KOPT-K1 (cell line): ENCODE measurements at regions not wholly inside any gene's neighbourhood (a gene's known extent, or its start where the extent isn't known, plus 50 kb on each side); places are given as distances from the start of the nearest gene placed in this dataset.

ENCODE experiments used
- H3K27ac ChIP-seq: fragments of 200-600 bp; sonication (generic); 2 replicates; pipeline ENCODE4 v1.5.1; 2016; ENCODE audit warnings: antibody characterized with exemption, mild to moderate bottlenecking, low read depth, low read length; ENCODE audit not compliant: poor library complexity, severe bottlenecking
- H3K36me3 ChIP-seq: fragments of 200-600 bp; sonication (generic); 2 replicates; pipeline ENCODE4 v1.5.1; 2017; ENCODE audit warnings: antibody characterized with exemption, mild to moderate bottlenecking, low read length, moderate library complexity; ENCODE audit not compliant: insufficient read depth
- H3K9me3 ChIP-seq: fragments of 200-600 bp; sonication (generic); 2 replicates; pipeline ENCODE4 v1.5.1; 2017; ENCODE audit warnings: antibody characterized with exemption, low read length, mild to moderate bottlenecking; ENCODE audit not compliant: insufficient read depth, poor library complexity, severe bottlenecking

DNA sequence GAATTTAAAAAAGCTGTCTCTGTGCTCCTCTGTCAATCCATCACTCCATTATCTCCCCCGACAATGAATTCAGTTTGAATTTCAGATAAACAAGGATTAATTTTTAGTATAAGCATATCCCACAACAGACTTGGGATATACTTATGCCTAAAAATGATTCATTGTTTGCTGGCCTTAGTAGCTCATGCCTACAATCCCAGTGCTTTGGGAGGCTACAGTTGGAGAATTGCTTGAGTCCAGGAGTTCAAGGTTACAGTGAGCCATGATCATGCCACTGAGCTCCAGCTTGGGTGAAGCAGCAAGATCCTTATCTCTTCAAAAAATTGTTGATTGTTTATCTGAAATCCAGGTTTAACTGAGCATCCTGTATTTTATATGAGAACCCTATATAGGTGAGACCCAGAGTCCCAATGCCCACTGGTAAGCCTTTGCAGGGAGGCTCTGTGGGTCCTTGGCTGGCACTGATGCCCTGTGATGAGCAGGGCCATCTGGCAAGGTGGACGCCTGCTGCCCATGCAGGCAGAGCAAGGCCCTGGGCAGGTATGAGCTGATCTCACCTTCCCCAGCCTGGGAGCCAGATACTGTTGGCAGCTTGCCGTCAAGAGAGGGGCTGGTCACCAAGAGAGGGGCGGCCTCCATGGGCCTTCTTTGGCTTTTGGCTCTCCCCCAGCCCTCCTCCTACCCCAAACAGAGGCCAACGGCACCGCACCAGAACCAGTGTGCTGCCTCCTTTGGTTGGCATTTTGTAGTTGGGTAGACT lies 158.7 kb downstream of the SEC14L1 start:
- Histone ChIP-seq H3K27ac (no peak overlapping the region), H3K9me3 (no peaks in the 10 kb centered on the region)

DNA sequence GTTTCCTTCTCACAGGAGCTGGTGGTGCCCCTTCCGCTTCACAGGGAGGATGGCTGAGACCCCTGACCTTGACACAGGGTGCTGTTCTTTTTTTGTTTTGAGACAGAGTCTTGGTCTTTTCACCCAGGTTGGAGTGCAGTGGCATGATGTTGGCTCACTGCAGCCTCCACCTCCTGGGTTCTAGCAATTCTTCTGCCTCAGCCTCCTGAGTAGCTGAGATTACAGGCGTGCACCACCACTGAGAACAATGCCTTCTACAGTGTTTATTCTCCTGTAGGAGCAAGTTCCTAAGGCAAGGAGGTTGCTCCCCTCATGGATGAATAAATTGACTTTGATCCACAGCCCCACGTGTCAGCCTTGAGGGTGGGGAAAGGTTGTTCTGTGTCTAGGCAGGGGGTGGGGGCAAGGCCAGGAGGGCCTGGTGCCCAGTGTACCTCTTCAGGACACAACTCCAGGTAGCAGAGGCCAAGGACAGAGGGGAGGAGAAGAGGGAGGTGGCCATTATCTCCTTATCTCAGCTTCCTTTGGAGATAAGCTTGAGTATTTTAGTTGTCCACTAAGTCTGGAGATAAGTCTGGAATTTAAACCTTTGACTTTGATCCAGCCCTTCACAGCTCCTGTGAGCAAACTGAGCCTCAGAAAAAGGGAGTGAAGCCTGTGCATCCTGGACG lies 159.4 kb downstream of the SEC14L1 start:
- H3K9me3 ChIP-seq: no peaks in the 10 kb centered on the region
- no peaks in the 10 kb centered on the region for H3K36me3 ChIP-seq
- H3K27ac ChIP-seq: no peak overlapping the region

More for the DNA sequence above, 158.7 kb downstream of the SEC14L1 start:
- H3K36me3 ChIP-seq: no peaks in the 10 kb centered on the region

DNA sequence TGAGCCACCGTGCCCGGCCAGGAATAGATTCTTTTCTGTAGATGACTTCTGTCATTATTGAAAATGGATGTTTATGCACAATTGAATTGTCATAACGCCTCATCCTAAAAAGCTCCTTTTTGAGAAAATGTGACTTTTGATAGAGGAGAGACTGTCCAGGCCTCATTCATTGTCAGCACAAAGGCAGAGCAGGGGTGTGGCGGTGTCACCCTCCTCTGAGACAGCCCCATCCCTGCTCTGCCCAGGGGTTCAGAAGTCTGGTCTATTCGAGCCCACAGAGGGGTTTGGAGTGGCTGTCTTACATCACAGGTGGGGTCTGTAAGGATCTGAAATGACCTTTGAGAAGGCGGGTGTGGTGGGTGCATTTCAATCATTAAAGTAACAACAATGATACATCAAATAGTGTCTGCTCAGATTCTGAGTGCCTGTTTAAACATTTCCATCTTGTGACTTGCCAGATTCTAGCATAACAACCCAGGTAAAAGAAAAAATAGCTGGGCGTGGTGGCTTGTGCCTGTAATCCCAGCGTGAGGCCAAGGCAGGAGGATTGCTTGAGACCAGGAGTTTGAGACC lies 161.0 kb downstream of the SEC14L1 start:
- Histone ChIP-seq H3K9me3 (no peaks in the 10 kb centered on the region), H3K27ac (no peak overlapping the region), H3K36me3 (no peaks in the 10 kb centered on the region)

DNA sequence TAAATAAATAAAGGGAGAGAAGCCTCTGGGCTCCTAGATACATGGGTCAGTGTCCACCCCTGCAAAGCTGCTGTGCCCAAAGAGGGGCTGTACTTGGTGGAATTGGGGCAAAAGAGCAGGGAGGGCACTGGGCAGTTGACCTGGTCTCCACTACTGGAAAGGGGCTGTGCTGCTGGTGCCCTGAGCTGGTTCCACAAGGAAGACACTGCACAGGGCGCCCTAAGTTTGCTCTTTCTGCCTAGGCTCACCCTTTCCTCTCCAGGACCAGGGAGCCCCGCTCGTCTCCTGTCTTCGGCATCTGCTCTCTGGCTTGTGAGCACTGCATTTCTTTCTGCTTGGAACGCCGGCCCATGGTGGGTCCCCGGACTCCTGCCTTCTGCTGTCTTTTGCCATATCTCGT lies 161.9 kb downstream of the SEC14L1 start:
- Histone ChIP-seq H3K36me3 (no peaks in the 10 kb centered on the region), H3K27ac (no peak overlapping the region)

DNA sequence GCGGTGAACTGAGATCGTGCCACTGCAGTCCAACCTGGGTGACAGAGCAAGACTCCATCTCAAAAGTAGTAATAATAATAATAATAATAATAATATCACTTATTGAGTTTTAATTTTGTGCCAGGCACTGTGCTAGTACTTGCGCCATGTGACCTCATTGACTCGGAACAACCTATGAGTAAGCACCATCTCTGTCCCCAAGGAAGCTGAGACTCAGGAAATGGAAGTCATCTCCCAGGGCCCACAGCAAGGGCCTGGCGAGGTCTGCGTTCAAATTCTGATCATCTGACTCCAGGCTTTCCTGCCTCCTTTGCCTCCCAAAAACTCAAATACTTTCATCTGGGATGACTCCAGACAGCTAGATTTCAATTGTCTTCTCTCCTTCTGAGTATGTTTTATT lies 162.9 kb downstream of the SEC14L1 start:
- H3K27ac ChIP-seq: no peak overlapping the region
- no peaks in the 10 kb centered on the region for H3K36me3 ChIP-seq
- no peaks in the 10 kb centered on the region for H3K9me3 ChIP-seq

More for the DNA sequence above, 161.9 kb downstream of the SEC14L1 start:
- no peaks in the 10 kb centered on the region for H3K9me3 ChIP-seq

DNA sequence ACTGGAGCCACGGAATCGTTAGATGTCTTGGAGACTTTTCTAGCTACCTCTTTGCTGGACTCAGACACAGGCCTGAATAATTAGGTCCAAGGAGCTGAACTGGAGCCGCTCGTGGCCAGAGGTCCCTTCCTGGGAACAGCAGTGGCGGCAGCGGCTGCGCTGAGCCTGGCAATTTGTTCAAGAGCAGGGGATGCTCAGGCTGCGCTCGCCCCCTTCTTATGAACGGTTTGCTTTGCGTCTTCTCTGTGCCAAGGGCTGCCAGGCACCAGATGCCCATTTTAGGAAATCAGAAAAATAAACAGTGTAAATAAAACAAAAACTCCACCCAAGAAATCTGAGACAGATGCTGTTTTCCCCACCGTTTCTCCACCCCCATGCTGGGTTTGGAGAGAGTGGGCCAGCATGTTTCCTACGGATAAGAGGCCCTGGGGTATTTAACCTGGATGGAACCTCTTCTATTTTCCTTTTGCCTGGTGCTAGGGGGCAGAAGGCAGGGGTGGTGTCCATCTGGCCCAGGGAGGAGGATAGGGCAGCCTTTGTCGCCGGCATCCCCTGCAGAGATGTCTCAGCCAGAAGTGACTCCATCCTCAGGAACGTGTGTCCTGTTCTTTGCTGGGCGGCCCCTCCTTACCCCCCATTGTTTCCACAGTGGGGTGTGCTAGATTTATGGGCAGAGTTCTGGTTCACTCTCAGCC lies 163.4 kb downstream of the SEC14L1 start:
- Histone ChIP-seq H3K9me3 (no peaks in the 10 kb centered on the region), H3K36me3 (no peaks in the 10 kb centered on the region), H3K27ac (no peak overlapping the region)

DNA sequence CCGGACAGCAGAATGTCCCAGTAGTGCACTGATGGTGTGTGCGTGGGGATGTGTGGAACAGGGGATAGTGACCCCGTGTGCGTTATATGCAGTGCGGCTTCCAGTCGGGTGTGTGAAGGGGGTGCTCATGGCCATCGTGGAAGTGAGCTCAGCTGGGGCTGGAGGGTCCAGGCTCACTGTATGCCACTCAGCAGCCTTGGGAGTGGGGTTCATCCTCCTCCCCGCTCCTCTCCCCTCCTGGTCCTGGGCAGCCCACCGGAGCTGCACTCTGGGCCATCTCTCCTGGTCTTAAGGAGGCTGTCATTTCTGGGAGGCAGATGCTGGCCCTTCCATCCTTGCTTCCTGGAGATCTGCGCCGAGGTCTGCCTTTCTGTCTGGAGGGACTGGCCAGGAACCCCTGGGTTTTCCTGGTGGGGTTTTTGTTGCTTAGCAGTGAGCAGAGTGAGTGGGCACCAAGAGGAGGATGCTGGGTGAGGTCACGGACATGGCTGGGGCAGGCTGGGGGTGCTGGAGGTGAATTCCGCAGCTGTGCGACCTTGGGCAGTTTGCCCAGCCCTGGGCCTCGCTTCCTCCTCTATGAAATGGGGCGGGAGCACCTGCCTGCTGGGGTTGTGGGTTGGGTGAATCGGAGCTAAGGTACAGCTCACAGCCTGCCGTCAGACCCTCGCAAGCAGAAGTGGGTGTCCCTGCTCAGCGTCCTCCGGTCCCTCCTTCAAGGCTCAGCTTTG lies 164.1 kb downstream of the SEC14L1 start:
- H3K9me3 ChIP-seq: no peaks in the 10 kb centered on the region
- H3K36me3 ChIP-seq: no peaks in the 10 kb centered on the region
- no peak overlapping the region for H3K27ac ChIP-seq

DNA sequence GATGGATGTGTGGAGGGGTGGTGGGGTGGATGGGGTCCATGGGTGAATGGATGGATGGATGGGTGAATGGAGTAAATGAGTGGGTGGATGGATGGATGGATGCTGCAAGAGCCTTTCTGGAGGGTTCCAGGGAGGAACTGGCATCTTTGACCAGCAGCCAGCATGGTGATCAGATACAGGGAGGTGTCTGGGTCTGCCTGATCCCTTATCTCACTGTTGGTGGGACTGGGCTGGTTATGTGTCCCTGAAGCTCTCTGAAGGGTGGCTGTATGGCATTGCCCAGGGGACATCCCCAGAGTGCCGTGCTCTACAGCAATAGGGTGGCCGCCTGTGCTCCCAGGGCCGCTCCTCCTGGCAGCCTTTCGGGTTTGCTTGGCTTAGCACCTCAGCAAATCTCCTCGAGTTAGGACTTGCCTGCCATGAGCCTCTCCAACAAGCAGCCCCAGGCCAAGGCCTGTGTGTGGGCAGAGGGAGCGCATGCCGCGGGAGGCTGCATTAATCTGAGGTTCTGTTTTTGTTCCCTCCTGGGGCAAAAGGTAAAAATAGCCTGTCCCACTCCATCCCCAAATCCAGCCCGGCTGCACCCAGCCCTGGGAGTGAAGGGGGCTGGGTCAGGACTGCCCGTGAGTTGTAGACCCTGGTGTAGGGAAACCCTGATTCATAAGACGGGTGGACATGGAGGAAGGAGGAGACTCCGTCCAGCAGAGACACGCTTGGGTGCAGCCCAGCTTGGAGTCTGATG lies 165.4 kb downstream of the SEC14L1 start:
- no peaks in the 10 kb centered on the region for H3K9me3 ChIP-seq
- H3K36me3 ChIP-seq: no peaks in the 10 kb centered on the region
- H3K27ac ChIP-seq: no peak overlapping the region

DNA sequence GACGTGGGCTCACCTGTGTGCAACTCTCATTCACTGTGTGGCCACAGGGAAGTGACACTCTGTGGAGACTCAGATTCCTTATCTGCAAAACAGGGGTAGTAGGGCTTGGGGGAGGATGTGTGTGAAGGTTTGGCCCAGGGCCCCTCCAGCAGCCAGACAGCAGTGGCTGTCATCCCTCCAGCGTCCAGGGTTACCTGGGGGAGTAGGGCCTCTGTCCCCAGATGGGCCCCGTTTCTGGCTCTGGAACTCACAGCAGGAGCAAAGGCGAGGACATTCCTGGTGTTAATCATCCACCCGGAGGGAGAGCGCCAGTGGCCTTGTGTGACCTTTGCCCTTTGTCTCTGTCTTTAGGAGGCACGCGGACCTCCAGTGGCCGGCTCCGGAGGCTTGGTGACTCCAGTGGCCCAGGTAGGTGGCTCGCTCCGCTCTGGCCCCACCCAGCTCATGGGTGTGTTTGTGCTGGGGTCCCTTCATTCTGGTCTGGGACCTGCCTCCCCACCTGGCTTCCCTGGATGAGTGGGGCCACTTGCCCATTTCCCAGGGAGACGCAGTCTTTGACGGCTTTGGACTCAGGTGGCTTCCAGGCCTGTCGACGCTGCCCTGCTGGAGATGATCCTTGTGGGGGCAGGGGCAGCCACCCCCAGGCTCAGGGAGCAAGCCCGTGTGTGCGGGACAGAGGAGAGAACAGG lies 166.2 kb downstream of the SEC14L1 start:
- no peaks in the 10 kb centered on the region for H3K9me3 ChIP-seq
- no peak overlapping the region for H3K27ac ChIP-seq
- H3K36me3 ChIP-seq: no peaks in the 10 kb centered on the region

DNA sequence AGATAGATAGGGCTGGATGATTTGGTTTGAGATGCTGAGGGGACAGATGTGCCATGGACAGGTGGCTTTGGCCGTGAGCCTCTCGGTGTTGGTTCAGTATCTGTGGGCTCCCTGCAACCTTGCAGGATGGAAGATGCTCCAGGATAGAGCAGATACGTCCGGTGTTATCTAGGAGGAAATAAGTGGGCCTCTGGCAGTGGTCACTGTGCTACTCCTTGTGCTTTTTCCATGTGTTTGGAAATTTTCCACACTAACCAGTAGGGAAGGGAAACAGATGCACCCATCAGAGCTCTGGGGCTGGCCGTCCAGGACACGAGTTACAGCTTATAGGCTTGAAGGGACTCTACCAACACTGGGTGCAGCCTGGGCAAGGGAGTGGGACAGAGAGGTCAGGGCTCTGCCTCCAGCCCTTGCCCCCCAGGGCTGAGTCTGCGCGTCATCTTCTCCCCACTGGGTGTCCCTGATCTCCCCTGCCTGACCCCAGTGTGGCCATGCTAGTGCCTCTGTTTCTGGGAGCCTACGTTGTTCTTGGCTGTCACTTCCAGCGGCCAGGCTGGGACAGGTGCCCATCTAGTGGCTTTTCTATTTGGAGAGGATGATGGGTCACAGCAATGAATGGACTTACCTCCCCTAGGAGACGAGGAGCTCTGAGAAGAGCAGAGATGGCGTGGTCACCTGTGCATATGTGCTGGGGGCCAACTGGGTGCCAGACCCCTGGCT lies 166.9 kb downstream of the SEC14L1 start:
- Histone ChIP-seq H3K9me3 (no peaks in the 10 kb centered on the region), H3K27ac (no peak overlapping the region), H3K36me3 (no peaks in the 10 kb centered on the region)

DNA sequence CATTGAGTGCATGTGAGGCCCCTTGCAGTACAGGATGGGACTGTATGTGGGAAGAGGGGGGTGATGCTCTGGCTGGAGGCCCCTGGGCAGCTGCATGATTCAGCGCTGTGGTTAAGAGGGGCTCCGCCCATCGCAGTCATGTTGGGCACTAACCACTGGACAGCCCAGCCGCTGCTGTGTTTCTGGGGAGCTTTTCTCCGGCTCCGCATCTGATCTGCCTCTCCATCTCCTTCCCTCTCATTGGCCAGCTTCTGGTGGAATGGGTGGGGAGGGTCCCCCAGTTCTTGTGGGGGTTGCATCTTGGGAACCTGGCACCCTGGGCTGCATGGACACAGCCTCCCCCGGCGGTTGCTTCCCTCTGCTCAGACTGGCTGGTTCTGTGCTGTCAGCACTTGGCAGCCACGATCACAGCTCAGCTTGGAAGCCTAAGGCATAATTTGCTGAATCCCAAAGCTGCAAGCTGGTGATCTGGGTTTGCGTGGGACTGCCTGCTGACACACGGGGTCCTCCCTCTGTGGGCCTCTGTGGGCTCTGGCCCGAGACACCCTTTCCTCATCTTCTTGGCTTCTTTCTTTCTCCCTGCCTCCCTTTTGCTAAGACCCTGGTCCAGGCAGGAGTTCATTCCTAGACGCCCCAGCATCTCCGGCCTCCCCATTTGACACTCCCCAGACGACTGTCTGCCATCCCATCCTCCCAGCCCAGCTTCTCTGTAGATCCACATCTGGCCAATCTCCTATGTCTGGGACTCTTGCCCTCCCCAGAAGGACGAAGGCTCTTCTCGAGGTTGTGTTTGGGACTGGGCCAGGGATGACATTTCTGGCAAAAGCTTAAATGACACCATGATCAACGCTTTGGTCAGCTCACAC lies 168.3 kb downstream of the SEC14L1 start:
- Histone ChIP-seq H3K27ac (no peak overlapping the region), H3K9me3 (no peaks in the 10 kb centered on the region), H3K36me3 (no peaks in the 10 kb centered on the region)

DNA sequence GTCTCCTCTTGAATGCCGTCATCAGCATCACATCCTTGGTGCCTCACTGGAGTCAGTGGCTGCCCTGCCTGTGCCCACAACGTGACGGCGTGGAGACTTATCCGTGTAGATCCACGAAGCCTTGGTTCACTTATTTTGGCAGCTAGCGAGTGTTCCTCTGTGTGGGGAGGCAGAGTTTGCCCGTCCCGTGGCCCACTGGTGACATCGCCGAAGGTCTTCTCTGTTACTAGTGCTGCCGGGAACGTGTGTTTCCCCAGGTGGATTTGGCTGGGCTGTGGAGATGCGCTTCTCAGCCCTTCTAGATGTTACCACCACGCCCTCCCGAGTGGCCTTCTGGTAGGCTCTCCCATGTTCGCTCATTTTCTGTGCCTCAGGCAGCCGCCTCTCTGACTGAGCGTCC lies 169.6 kb downstream of the SEC14L1 start:
- no peaks in the 10 kb centered on the region for H3K9me3 ChIP-seq
- H3K36me3 ChIP-seq: no peaks in the 10 kb centered on the region
- no peak overlapping the region for H3K27ac ChIP-seq
